ENCODE measurements at regions not wholly inside any gene's neighbourhood (a gene's known extent, or its start where the extent isn't known, plus 50 kb on each side); places are given as distances from the start of the nearest gene placed in this dataset.
A peak's percentile ranks its signal among the peaks of the same experiment; 100 is the strongest.

DNA sequence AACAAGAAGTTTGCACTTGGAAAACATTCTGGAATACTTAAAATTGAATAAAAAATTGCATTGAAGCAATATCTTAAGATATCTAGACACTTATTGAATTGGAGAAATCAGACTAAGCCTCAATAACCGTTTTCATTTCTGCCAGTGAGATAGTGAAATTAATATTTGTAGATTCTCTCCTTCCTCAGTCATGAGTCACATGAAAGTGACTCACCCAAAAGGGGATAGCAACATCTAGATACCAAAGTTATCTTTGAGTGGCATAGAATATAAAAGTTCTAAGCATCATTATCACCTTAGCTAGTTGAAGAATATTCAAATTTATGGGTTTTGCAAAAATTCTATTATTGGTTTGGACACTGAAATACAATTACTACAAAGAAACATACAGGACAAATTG is 614.8 kb upstream of the ZNF717 start:
- no peak for DNase-seq (ENCODE audit: low read depth in 4 of 4, low spot score in 2 of 4)

DNA sequence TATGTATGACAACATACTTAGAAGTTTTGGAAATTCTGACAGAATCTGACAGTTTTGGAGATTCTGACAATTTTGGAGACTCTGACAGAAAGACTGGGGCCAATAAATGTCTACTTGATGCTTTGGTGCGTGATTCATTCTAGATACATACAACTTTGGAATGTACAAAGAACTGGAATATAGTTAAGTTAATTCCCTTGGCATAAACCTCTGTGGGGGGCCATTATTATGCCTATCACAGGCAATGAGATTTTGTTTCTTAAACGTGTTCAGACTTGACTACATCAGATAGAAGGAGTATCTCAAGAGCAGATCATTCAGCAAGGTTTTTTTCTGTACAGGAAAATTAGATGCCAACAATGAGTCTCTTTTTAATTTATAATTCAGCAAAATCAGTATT is 617.6 kb upstream of the ZNF717 start:
- DNase-seq (ENCODE audit: low read depth in 4 of 4, low spot score in 2 of 4) = no peak

DNA sequence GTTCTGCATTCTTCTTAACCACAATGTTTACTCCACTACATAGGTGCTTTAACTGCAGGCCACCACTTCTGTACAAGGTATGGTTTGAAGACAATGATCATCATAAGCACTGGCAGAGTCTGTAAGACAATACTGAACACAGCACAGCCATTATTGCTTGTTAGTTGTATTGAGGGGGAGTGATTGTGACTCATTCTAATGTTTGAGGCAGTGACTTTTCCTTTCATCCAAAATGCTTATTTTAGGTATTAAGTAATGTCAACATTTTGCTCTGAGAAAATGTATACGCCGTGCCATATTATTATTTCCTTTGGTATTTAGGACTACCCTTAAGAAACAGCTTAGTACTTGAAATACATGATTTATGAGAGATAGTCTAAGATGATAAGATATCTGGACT is 618.2 kb upstream of the ZNF717 start:
- DNase-seq (ENCODE audit: low read depth in 4 of 4, low spot score in 2 of 4) = no peak

DNA sequence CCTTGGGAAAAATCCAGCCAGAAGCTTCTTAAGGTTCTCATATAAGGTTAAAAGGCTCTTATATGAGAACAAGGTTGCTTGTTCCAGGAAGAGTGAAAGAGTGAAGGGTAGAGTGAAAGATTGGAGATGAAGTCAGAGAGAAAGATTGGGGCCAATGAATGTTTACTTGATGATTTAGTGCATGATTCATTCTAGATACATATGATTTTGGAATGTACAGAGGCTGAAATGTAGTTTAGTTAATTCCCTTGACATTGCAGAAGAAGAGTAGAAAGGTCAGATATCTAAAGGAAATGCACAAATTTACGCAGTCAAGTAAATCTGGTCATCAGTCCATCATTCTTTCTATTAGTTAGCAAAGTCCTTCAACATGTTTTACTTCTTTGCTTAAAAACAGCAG is 619.8 kb upstream of the ZNF717 start:
- DNase-seq (ENCODE audit: low read depth in 4 of 4, low spot score in 2 of 4) = no peak

DNA sequence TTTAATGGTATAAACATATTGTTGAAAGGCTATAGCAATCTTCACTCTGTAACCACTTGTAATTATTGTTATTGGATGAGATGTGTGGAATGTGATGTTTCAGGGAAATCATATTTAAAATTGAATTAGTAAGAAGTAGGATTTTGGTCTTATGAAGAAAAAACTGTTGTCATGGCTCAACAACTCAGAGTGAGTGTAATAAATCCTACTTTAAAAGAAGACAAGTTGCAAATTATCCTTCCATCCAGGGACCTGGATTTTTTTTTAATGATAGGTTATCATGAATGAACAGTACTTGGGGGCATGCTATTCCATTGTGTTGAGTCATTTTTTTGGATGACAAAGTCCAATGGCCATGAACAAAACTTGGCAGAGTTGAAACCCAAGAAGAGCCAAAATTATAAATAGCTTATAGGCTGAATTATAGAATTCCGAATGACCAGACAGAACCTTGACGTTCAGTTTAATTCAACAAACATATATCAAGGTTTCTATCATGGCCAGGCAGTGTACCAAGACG is 625.5 kb upstream of the ZNF717 start:
- DNase-seq (ENCODE audit: low read depth in 4 of 4, low spot score in 2 of 4) = no peak

DNA sequence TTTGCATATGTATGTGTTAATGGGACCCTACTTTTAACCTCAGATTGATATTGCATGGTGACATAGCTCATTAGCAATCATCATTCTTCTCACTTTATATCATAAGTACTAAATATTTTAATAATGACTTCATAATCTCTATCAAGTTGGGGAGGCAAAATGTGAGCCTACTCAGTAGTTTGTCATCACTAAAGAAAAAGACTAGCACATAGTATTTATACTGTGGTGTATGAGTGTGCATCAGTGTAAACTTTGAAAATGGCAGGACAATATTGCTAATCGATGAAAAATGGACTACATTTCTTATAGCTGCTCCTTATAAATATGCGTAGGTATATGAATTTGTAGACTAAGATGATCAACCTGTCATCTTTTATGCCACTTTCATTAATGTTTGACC is 624.5 kb upstream of the ROBO2 start:
- DNase-seq (ENCODE audit: low read depth in 4 of 4, low spot score in 2 of 4) = no peak

DNA sequence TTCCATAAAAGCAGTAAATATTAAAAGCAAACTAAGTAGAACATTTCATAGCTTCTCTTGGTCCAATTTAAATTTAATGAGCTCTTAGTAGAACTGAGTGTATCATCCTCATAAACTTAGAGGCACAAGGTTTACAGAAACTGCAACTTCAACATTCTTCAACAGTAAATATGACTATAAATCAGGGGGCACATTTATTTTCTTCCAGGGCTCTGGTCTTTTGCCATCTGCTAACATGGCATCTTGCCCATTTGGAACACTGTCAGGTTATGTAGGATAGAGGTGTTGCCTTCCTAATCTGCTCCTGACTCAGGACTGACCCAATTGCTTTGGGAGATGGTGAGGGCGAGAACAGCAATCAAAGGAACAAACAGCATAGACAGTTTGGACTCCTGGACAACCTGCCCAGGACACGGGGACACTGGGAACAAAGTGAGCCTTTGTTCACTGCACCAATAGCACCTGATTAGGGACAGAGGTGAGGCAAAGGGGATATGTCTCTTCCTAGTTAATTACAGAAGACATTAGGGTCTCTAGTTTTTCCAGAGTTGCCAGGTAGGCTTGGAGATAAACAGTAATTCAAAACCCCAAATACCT is 610.2 kb upstream of the ROBO2 start:
- DNase-seq (ENCODE audit: low read depth in 4 of 4, low spot score in 2 of 4) = no peak

DNA sequence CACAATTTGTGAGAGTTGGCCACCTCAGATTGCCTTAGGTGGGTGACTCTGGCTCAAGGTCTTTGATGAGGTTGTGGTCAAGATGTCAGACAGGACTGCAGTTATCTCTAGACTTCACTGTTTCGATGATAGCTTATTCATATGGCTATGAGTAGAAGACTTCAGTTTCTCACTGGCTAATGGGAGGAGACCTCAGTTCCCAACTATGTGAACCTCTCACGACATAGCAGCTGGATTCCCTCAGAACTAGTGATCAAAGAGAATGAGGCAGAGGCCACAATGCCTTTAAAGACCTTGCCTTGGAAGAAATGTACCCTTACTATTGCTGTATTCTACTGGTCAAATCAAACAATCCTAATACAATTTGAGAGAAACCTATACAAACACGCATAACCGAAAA is 607.5 kb upstream of the ROBO2 start:
- DNase-seq (ENCODE audit: low read depth in 4 of 4, low spot score in 2 of 4) = peak in 1 of 4 donors; percentile 3

DNA sequence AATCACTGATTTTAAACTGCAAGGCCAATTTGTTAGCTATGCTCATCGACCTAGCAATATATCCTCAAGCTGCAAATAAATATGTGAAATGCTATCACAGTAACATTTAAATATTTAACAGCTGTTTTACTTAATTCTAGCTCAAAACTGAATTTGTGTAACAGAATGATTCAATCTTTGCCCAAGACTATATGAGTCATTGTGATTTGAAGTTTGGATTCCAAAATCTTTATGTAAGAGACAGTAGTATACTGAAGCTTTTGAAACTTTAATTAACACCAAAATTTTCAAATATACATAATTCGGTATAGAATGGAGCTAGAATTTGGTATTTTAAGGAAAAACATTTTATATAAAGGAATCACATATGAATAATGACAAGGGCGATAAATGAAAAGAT is 603.0 kb upstream of the ROBO2 start:
- DNase-seq (ENCODE audit: low read depth in 4 of 4, low spot score in 2 of 4) = no peak

DNA sequence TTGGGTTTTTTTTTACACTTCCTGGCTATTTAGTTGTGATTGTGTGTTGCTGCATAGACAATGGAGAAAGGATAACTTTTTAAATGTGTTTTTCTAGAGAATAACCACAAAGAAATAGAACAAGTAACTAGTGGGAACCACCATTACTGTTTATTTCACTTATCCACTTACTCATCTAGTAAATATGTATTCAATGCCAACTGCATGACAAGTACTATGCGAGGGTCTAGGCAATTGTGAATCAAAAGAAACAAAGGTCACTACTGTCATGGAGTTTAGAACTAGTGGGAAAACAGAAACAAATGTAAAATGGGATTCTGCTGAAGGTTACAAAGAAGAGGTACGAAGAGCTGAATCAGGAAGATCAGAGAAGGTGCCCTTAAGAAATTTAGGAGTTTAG is 600.9 kb upstream of the ROBO2 start:
- DNase-seq (ENCODE audit: low read depth in 4 of 4, low spot score in 2 of 4) = no peak

DNA sequence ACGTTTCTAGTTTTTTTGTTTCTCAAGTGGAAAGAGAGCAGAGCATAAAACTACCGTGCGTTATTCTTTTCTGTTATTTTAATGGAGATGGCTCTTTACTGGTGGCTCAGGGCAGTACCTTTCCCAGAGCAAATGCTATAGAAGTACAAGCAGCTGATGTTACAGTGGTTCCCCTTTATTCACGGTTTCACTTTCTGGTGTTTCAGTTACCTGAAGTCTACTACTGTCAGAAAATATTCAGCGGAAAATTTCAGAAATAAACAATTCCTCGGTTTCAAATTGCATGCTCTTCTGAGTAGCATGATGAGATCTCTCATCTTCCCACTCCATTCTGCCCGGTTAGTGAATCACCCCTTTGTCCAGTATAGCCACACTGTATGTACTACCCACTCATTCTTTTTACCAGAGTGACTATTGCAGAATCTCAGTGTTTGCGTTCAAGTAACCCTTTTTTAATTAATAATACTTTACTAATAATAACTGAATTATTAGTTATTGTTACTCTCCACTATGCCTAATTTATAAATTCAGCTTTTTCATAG is 597.5 kb upstream of the ROBO2 start:
- no peak for DNase-seq (ENCODE audit: low read depth in 4 of 4, low spot score in 2 of 4)

DNA sequence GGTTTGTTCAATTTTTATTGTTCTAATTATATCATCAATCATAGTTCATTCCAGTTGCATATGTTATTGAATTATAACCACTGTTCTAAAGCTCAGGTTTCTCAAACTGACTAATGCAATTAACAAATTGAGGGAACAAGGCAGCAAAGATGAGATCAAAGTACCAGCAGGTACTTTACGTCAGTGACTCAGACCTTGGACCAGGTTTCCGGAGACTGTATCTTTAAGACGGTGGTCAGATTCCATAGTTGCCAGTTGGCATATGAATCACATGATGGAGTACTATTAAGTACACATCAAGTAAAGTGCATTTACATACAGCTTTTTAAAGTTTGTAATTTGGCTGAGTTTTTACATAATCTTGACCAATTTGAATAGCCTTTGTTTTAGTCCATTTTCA is 583.6 kb upstream of the ROBO2 start:
- DNase-seq (ENCODE audit: low read depth in 4 of 4, low spot score in 2 of 4) = no peak

DNA sequence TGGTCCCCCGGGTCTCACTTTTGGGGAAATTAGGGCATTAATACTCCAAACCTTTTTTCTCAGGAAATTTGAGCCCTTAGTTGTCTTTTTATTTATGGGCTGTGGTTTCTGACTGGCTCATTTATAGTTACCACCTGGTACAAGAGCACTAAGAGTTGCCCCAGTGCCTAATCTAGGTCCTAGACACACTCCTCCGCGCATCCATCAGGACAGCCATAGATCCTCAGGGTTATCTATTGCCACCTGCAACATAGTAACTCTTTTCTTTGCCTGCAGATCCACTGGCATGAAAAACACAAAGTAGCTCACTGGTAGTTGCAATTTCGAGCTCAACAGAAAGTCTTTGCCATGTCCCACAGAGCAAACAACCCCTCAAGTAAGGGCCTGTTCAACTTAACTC is 576.4 kb upstream of the ROBO2 start:
- no peak for DNase-seq (ENCODE audit: low read depth in 4 of 4, low spot score in 2 of 4)

DNA sequence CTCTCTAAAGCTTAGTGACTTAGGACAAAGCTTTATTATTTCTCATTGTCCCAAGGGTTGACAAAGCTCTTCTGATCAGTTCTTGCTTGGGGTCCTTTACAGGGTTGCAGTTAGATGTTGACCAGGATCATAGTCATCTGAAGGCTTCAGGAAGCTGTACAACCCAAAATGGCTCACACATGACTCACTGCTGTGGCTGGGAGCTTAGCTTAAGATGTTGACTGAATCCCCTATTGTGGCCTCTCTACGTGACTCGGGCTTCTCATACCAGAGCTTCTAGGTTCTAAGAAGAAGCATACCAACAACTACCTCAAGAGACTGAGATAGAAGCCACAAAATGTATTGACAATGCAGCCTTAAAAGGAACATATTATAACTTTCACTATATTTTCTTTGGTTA is 569.6 kb upstream of the ROBO2 start:
- no peak for DNase-seq (ENCODE audit: low read depth in 4 of 4, low spot score in 2 of 4)

DNA sequence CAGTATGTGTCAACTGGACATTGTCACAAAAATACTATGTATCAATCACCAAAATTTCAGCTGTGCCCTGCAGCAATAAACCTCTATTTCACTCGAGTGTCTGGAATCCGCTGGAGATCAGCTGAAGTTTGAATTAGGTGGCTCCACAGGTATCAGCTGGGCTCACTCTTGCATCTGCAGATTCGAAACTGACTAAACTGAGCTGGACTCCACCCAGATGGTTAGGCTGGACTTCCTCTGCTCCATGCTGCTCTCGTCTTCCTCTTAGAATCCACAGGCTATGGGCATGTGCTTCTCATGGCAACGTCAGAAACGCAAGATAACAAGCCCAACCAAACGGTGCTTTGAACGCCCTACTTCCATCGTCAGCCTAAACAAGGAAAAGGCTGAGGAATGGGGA is 565.3 kb upstream of the ROBO2 start:
- DNase-seq (ENCODE audit: low read depth in 4 of 4, low spot score in 2 of 4) = no peak

DNA sequence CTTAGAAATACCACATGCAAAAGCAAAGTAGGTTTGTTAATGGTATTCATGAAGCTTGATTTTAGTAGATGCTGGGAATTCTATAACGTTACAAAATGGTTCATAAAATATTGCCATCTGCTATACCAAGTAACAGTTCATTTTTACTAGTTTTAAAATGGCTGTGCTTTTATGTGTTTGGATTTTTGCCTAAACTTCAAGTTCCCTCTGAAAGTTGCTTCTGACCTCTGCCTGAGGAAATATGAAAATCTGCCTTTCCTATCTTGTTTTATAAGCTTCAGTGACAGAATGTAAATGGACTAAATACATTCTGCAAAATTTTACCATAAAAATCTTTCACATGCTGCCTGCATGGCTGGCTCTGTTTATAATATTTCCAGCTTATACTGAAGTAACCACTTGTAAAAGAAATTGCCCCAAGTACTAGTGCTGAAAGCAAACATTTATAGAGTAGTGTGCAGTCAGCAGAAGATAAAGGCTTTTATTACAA is 560.7 kb upstream of the ROBO2 start:
- DNase-seq (ENCODE audit: low read depth in 4 of 4, low spot score in 2 of 4) = no peak

DNA sequence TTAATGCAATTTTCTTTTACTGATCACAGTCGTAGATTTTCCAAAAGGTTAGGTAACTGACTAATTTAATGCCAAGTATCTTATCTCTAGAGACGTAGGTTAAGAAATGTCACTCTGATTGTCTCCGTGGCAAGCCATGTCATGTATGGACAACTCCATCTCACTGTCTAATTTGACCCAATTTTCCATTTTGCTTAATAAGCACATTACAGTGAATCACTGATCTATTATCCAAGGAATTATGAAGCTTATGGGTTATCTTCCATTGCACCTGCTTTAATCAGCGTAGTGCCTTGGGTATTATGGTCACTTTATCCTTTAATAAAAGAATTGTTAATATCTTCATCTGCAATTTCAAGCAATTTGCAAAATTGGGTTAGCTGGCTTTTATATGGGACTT is 557.4 kb upstream of the ROBO2 start:
- no peak for DNase-seq (ENCODE audit: low read depth in 4 of 4, low spot score in 2 of 4)

DNA sequence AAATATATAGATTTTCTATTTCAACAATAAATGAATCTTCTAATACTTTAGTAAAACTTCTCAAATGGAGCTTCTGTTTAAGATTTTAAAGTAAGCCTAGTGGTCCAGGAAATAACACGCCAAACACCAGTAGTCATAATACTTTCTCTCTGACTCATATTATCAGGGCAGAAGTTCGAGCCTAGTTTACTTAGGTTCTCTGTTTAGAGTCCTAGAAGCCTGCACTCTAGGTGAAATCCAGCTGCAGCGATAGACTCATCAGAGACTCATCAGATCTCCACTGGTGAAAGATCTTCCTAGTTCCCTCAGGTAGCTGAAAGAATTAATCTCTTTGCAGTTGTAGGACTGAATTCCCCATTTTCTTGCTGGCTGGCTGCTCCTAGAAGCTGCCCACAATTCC is 552.5 kb upstream of the ROBO2 start:
- no peak for DNase-seq (ENCODE audit: low read depth in 4 of 4, low spot score in 2 of 4)

DNA sequence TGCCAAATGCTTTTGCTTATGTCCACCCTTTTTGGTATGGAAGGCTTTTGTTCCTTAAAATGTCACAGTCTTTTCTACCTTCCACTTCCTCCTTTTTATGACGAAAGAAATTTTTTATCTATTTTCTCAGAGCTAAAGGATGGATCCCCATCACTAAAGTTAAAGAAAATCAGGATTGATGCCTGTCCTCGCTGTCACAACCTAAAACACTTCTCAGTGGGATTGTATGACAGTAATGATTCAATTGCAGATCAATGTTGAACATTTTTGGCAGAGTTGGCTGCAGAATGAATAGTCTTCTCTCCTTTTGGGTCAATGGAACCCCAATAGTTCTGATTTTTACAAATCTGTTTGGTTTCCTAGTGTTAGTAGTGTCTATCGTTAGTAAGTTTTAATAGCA is 549.8 kb upstream of the ROBO2 start:
- no peak for DNase-seq (ENCODE audit: low read depth in 4 of 4, low spot score in 2 of 4)

DNA sequence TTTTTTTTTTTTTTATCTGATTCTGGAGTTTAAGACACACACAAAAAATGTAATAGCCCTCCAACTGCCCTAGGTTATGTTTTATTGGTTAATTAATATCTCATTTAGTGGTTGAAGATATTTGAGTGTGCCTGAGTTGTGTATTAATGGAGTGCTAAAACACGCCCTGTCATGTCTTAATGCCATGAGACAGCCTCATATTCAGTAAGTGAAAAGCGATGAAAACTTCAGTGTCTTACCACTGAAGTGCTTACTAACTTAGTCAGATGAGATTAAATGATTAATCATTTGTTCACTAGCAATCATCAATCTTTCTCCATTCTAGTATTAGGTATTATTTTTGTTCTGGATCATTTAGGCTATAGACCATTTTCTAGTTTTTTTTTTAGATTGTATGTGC is 544.7 kb upstream of the ROBO2 start:
- no peak for DNase-seq (ENCODE audit: low read depth in 4 of 4, low spot score in 2 of 4)

DNA sequence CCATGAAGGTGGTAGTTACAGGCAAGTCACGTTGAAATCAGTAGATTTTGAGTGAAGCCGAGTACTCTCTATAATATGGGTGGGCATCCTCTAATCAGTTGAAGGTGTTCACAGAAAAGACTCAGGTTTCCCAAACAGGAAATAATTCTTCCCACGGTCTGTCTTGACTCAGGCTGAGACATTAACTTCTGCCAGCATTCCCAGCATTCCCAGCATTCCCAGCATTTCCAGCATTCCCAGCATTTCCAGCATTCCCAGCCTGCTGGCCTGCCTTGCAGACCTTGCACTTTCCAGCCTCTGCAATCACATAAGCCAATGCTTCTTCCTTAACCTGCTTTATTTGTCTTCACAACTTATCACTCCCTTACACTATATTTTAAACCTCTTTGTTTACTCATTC is 542.3 kb upstream of the ROBO2 start:
- no peak for DNase-seq (ENCODE audit: low read depth in 4 of 4, low spot score in 2 of 4)

DNA sequence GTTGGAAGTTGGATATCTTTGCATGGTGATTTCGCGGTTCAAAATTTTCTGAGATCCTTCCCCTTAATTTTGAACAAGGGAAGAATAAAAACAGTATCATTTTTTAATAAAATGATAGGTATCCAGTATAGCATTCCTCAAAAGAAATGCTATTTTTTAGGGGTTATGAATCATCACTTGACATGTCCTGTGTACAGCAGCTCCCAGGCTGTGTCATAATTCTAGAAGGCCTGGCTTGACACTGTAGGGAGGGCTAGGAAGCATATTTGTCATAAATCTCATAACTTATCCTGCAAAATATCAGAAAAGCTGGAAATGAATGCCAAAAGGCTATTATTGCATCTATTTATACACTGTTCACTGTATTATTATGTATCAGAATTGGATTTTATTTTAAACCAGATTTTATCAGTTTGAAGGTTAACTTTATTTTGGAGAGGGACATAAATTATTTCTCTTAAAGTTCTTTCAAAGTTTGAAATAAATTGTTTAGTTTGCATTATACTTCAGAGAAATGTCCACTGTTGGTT is 539.1 kb upstream of the ROBO2 start:
- DNase-seq (ENCODE audit: low read depth in 4 of 4, low spot score in 2 of 4) = no peak

DNA sequence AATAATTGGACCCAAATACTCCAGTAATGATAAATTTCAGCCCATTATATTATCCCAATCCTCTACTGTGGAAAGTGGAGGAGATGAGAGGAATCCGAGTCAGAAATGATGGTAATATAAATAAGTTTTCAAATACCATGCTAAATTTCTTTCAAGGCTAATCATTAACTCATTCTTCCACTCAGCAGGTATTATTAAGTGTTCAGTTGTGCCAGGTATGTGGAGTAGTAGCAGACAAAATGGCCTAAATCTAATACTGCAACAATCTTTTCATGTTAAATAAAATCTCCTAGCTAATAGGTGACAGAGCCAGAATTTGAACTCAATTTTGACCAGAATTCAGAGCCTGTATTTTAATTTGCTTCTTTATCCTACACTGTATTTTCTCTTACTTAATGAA is 538.6 kb upstream of the ROBO2 start:
- no peak for DNase-seq (ENCODE audit: low read depth in 4 of 4, low spot score in 2 of 4)

Measured in left renal cortex interstitium (tissue), 4 donors.